ENCODE measurements at regions not wholly inside any gene's neighbourhood (a gene's known extent, or its start where the extent isn't known, plus 50 kb on each side); places are given as distances from the start of the nearest gene placed in this dataset.

- ATAC-seq (ENCODE audit: low read depth) (peak; percentile 93), DNase-seq (ENCODE audit: low spot score) (no peak)
- peaks cover 14% of the 10 kb centered on the region for H3K4me1 ChIP-seq (ENCODE audit: insufficient read depth, poor library complexity, severe bottlenecking)
- no peak overlapping the region for H3K4me3 ChIP-seq (ENCODE audit: severe bottlenecking)
- H3K27ac ChIP-seq (ENCODE audit: poor library complexity, severe bottlenecking), result peak overlapping the region; percentile 60
- H3K36me3 ChIP-seq (ENCODE audit: low read depth), result no peaks in the 10 kb centered on the region
- no peaks in the 10 kb centered on the region for H3K9me3 ChIP-seq (ENCODE audit: severe bottlenecking)
- peaks cover 8% of the 10 kb centered on the region for H3K27me3 ChIP-seq (ENCODE audit: insufficient read depth, poor library complexity, severe bottlenecking)
- TF ChIP-seq CTCF (IDR thresholded peaks at IDR 0.05; ENCODE audit: poor library complexity, severe bottlenecking), result peak; percentile 54
Measured at GRCh38 chr12:63319386-63319785, 168.4 kb upstream of the AVPR1A start.

- no peak for TF ChIP-seq CTCF (IDR thresholded peaks at IDR 0.05; ENCODE audit: poor library complexity, severe bottlenecking)
- no peak for ATAC-seq (ENCODE audit: low read depth)
- no peaks in the 10 kb centered on the region for H3K9me3 ChIP-seq (ENCODE audit: severe bottlenecking)
- peak overlapping the region; percentile 60 for H3K27ac ChIP-seq (ENCODE audit: poor library complexity, severe bottlenecking)
- peaks cover 14% of the 10 kb centered on the region for H3K4me1 ChIP-seq (ENCODE audit: insufficient read depth, poor library complexity, severe bottlenecking)
- no peaks in the 10 kb centered on the region for H3K36me3 ChIP-seq (ENCODE audit: low read depth)
- DNase-seq (ENCODE audit: low spot score), result no peak
- H3K27me3 ChIP-seq (ENCODE audit: insufficient read depth, poor library complexity, severe bottlenecking), result peaks cover 8% of the 10 kb centered on the region
- no peak overlapping the region for H3K4me3 ChIP-seq (ENCODE audit: severe bottlenecking)
Measured at GRCh38 chr12:63318933-63319332, 167.9 kb upstream of the AVPR1A start.

GRCh38 chr12:63318313-63318712 is 167.3 kb upstream of the AVPR1A start:
- no peaks in the 10 kb centered on the region for H3K9me3 ChIP-seq (ENCODE audit: severe bottlenecking)

GRCh38 chr12:63317880-63318279 is 166.9 kb upstream of the AVPR1A start:
- TF ChIP-seq CTCF (IDR thresholded peaks at IDR 0.05; ENCODE audit: poor library complexity, severe bottlenecking), result no peak
- H3K27me3 ChIP-seq (ENCODE audit: insufficient read depth, poor library complexity, severe bottlenecking), result peaks cover 8% of the 10 kb centered on the region
- ATAC-seq (ENCODE audit: low read depth) (no peak), DNase-seq (ENCODE audit: low spot score) (no peak)
- no peaks in the 10 kb centered on the region for H3K36me3 ChIP-seq (ENCODE audit: low read depth)
- no peak overlapping the region for H3K27ac ChIP-seq (ENCODE audit: poor library complexity, severe bottlenecking)
- peaks cover 14% of the 10 kb centered on the region for H3K4me1 ChIP-seq (ENCODE audit: insufficient read depth, poor library complexity, severe bottlenecking)
- no peak overlapping the region for H3K4me3 ChIP-seq (ENCODE audit: severe bottlenecking)
- H3K9me3 ChIP-seq (ENCODE audit: severe bottlenecking), result no peaks in the 10 kb centered on the region

More at GRCh38 chr12:63318313-63318712, 167.3 kb upstream of the AVPR1A start:
- Histone ChIP-seq H3K27me3 (ENCODE audit: insufficient read depth, poor library complexity, severe bottlenecking) (peaks cover 8% of the 10 kb centered on the region), H3K36me3 (ENCODE audit: low read depth) (no peaks in the 10 kb centered on the region), H3K4me3 (ENCODE audit: severe bottlenecking) (no peak overlapping the region), H3K4me1 (ENCODE audit: insufficient read depth, poor library complexity, severe bottlenecking) (peaks cover 14% of the 10 kb centered on the region), H3K27ac (ENCODE audit: poor library complexity, severe bottlenecking) (no peak overlapping the region)
- DNase-seq (ENCODE audit: low spot score) (no peak), ATAC-seq (ENCODE audit: low read depth) (no peak)
- no peak for TF ChIP-seq CTCF (IDR thresholded peaks at IDR 0.05; ENCODE audit: poor library complexity, severe bottlenecking)

- H3K36me3 ChIP-seq (ENCODE audit: low read depth), result no peaks in the 10 kb centered on the region
- no peak overlapping the region for H3K27ac ChIP-seq (ENCODE audit: poor library complexity, severe bottlenecking)
- DNase-seq (ENCODE audit: low spot score), result no peak
- no peak for TF ChIP-seq CTCF (IDR thresholded peaks at IDR 0.05; ENCODE audit: poor library complexity, severe bottlenecking)
- H3K9me3 ChIP-seq (ENCODE audit: severe bottlenecking), result no peaks in the 10 kb centered on the region
- H3K4me3 ChIP-seq (ENCODE audit: severe bottlenecking), result no peak overlapping the region
- no peak for ATAC-seq (ENCODE audit: low read depth)
- peaks cover 14% of the 10 kb centered on the region for H3K4me1 ChIP-seq (ENCODE audit: insufficient read depth, poor library complexity, severe bottlenecking)
- peaks cover 7% of the 10 kb centered on the region for H3K27me3 ChIP-seq (ENCODE audit: insufficient read depth, poor library complexity, severe bottlenecking)
Measured at GRCh38 chr12:63317286-63317846, 166.4 kb upstream of the AVPR1A start.

All from RWPE2 (cell line).